Thyroid gland (tissue), 4 donors: ENCODE measurements at regions not wholly inside any gene's neighbourhood (a gene's known extent, or its start where the extent isn't known, plus 50 kb on each side); places are given as distances from the start of the nearest gene placed in this dataset.

Source experiments
- DNase-seq, 2 donors: peaks; one replicate each; pipeline ENCODE4 v3.0.0-alpha.2; 2019
- H3K27ac ChIP-seq, 3 donors: fragments of 200-600 bp; sonication (generic); 1 replicate in 2 of 3; 2 replicates in 1 of 3; pipeline ENCODE4 v1.5.1; 2016 to 2019; ENCODE audit warnings: mild to moderate bottlenecking in 1 of 3, moderate library complexity in 1 of 3
- H3K27me3 ChIP-seq: fragments of 200-600 bp; sonication (generic); one replicate; pipeline ENCODE4 v1.5.1; 2019
- H3K36me3 ChIP-seq, 2 donors: fragments of 200-600 bp; sonication (generic); one replicate each; pipeline ENCODE4 v1.5.1; 2016 to 2019
- H3K4me1 ChIP-seq, 2 donors: fragments of 200-600 bp; sonication (generic); one replicate each; pipeline ENCODE4 v1.5.1; 2017 to 2019
- H3K4me3 ChIP-seq, 3 donors: fragments of 200-600 bp; sonication (generic); replicated peaks in 1 of 3; 1 replicate in 2 of 3; 2 replicates in 1 of 3; pipeline ENCODE4 v1.5.1; 2016; ENCODE audit warnings: mild to moderate bottlenecking in 1 of 3
- H3K9me3 ChIP-seq: fragments of 200-600 bp; sonication (generic); one replicate; pipeline ENCODE4 v1.5.1; 2017
- CTCF ChIP-seq, 6 experiments: fragments of 200-600 bp in 3 of 6; fragments of 450-650 bp in 3 of 6; sonication (generic) in 3 of 6; IDR thresholded peaks; one replicate each; pipeline ENCODE4 v1.5.1; 2016 to 2019; ENCODE audit warnings: antibody characterized with exemption in 6 of 6, mild to moderate bottlenecking in 2 of 6, inconsistent platforms in 1 of 6, moderate library complexity in 1 of 6
- POLR2A ChIP-seq, 2 donors: fragments of 450-650 bp; IDR thresholded peaks; one replicate each; pipeline ENCODE4 v1.6.1; 2017; ENCODE audit warnings: antibody characterized with exemption in 2 of 2, mild to moderate bottlenecking in 2 of 2, moderate library complexity in 1 of 2
- WGBS, 2 donors: methylation state at CpG; one replicate each; pipeline ENCODE4 v1.1.5; 2017; 5-methylcytosine and 5-hydroxymethylcytosine counted together
- intact Hi-C: fragments of 100-400 bp; cut with DNase I; formaldehyde crosslinking; loops from one replicate; pipeline ENCODE4 v1.15.1; 2023

- H3K9me3 ChIP-seq = no peaks in the 10 kb centered on the region
- no peak for DNase-seq
- no peaks in the 10 kb centered on the region for H3K36me3 ChIP-seq
- H3K27ac ChIP-seq = no peak overlapping the region
- TF ChIP-seq CTCF (IDR thresholded peaks at IDR 0.05) (no peak), POLR2A (IDR thresholded peaks at IDR 0.05) (no peak)
- H3K4me1 ChIP-seq = no peaks in the 10 kb centered on the region
- no peak overlapping the region for H3K4me3 ChIP-seq
- intact Hi-C loops = no loop called here
- WGBS, 2 donors = 86 to 92% methylated on average over 1 of the region's 1 CpG
- H3K27me3 ChIP-seq = no peaks in the 10 kb centered on the region
Observed at GRCh38 chr6:155786528-155786927, 330.9 kb upstream of the NOX3 start.

GRCh38 chr6:155782739-155783459 is 327.3 kb upstream of the NOX3 start:
- no peak for TF ChIP-seq CTCF (IDR thresholded peaks at IDR 0.05)
- Histone ChIP-seq H3K27me3 (no peaks in the 10 kb centered on the region), H3K27ac (no peak overlapping the region), H3K9me3 (no peaks in the 10 kb centered on the region), H3K36me3 (no peaks in the 10 kb centered on the region), H3K4me3 (no peak overlapping the region), H3K4me1 (no peaks in the 10 kb centered on the region)
- no peak for DNase-seq
- WGBS, 2 donors = 82 to 90% methylated on average over 9 of the region's 9 CpGs
- intact Hi-C loops = no loop called here

- H3K27ac ChIP-seq = no peak overlapping the region
- TF ChIP-seq POLR2A (IDR thresholded peaks at IDR 0.05) = no peak
- no peak for TF ChIP-seq CTCF (IDR thresholded peaks at IDR 0.05)
Observed at GRCh38 chr6:155782320-155782731, 326.7 kb upstream of the NOX3 start.

GRCh38 chr6:155779456-155779855 is 323.8 kb upstream of the NOX3 start:
- Histone ChIP-seq H3K36me3 (no peaks in the 10 kb centered on the region), H3K27ac (no peak overlapping the region), H3K27me3 (no peaks in the 10 kb centered on the region), H3K4me3 (no peak overlapping the region), H3K4me1 (no peaks in the 10 kb centered on the region), H3K9me3 (no peaks in the 10 kb centered on the region)
- TF ChIP-seq POLR2A (IDR thresholded peaks at IDR 0.05) (no peak), CTCF (IDR thresholded peaks at IDR 0.05) (no peak)
- DNase-seq = no peak
- 85 to 94% methylated on average over 2 of the region's 2 CpGs for WGBS, 2 donors
- intact Hi-C loops = no loop called here

More at GRCh38 chr6:155782320-155782731, 326.7 kb upstream of the NOX3 start:
- no peaks in the 10 kb centered on the region for H3K27me3 ChIP-seq
- H3K4me3 ChIP-seq = no peak overlapping the region
- H3K9me3 ChIP-seq = no peaks in the 10 kb centered on the region
- H3K36me3 ChIP-seq = no peaks in the 10 kb centered on the region
- H3K4me1 ChIP-seq = no peaks in the 10 kb centered on the region
- DNase-seq = no peak
- intact Hi-C loops = no loop called here

GRCh38 chr6:155778336-155778735 is 322.7 kb upstream of the NOX3 start:
- H3K27me3 ChIP-seq = no peaks in the 10 kb centered on the region
- no peak for DNase-seq
- H3K9me3 ChIP-seq = no peaks in the 10 kb centered on the region
- H3K4me3 ChIP-seq = no peak overlapping the region
- WGBS, 2 donors = 93 to 95% methylated on average over 2 of the region's 2 CpGs
- H3K27ac ChIP-seq = no peak overlapping the region
- intact Hi-C loops = no loop called here
- H3K36me3 ChIP-seq = no peaks in the 10 kb centered on the region
- no peaks in the 10 kb centered on the region for H3K4me1 ChIP-seq
- no peak for TF ChIP-seq POLR2A (IDR thresholded peaks at IDR 0.05)
- no peak for TF ChIP-seq CTCF (IDR thresholded peaks at IDR 0.05)
